B cell (primary cell): ENCODE measurements at regions not wholly inside any gene's neighbourhood (a gene's known extent, or its start where the extent isn't known, plus 50 kb on each side); places are given as distances from the start of the nearest gene placed in this dataset.

Source experiments
- CTCF ChIP-seq: fragments of 200-600 bp; IDR thresholded peaks from one replicate; pipeline ENCODE4 v1.8.0; 2022; ENCODE audit warnings: antibody characterized with exemption, mild to moderate bottlenecking
- EZH2 ChIP-seq: IDR thresholded peaks from 2 replicates; pipeline ENCODE4 v1.6.1; 2012; ENCODE audit warnings: borderline replicate concordance, low read depth, mild to moderate bottlenecking, moderate library complexity, low read length; ENCODE audit not compliant: insufficient read depth, poor library complexity, severe bottlenecking

GRCh38 chr12:124655698-124656516, 88.5 kb upstream of the NCOR2 start:
- no peak for TF ChIP-seq CTCF
- no peak for TF ChIP-seq EZH2
